MM.1S (cell line): ENCODE measurements at regions not wholly inside any gene's neighbourhood (a gene's known extent, or its start where the extent isn't known, plus 50 kb on each side); places are given as distances from the start of the nearest gene placed in this dataset.

ENCODE experiments used
- EZH2 ChIP-seq: fragments of 300-600 bp; sonication (generic); optimal IDR thresholded peaks from 2 replicates; pipeline ENCODE3; 2017; ENCODE audit warnings: low read depth, mild to moderate bottlenecking, antibody characterized with exemption, low read length, mixed read lengths
- EZH2phosphoT487 ChIP-seq: fragments of 300-600 bp; sonication (generic); IDR thresholded peaks from 2 replicates; pipeline ENCODE4 v1.6.1; 2018; ENCODE audit warnings: antibody characterized with exemption, low read length
- TF ChIP-seq, protein P1 (sequence below): fragments of 300-600 bp; sonication (generic); IDR thresholded peaks from 2 replicates; pipeline ENCODE4 v1.5.1; 2016; ENCODE audit warnings: antibody characterized with exemption, low read length, mixed read lengths

DNA sequence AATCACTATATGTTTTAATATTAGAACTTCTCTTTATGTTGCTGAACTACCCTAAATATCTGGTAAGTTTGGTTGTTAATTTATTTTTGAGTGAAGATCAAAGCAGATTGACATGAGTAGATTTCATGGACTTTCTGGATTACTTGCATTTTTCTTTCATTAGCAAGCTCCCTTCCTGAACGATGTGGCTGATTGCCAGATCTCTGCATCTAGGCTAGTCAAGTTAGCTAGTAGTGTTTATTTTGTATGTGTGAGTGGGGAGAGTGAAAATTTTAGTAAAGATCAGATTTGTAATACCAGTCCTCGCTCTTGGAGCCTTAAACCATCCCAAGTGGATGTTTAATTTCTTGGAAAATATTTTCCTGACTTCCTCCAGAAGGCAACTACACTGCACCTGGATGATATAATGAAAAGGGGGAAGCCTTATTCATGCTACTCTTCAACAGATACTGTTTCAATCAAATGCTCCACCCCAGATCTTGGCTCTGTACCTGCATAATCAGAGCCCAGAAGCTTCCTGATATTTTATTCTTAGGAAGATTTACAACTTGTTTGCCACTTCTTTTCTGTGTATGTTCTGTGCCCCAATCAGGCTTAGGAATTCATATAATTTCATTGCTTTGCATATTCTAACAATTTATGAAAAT lies 143.2 kb upstream of the GRIA4 start:
- TF ChIP-seq EZH2 (no peak), EZH2phosphoT487 (no peak)
- TF ChIP-seq, protein P1, sequence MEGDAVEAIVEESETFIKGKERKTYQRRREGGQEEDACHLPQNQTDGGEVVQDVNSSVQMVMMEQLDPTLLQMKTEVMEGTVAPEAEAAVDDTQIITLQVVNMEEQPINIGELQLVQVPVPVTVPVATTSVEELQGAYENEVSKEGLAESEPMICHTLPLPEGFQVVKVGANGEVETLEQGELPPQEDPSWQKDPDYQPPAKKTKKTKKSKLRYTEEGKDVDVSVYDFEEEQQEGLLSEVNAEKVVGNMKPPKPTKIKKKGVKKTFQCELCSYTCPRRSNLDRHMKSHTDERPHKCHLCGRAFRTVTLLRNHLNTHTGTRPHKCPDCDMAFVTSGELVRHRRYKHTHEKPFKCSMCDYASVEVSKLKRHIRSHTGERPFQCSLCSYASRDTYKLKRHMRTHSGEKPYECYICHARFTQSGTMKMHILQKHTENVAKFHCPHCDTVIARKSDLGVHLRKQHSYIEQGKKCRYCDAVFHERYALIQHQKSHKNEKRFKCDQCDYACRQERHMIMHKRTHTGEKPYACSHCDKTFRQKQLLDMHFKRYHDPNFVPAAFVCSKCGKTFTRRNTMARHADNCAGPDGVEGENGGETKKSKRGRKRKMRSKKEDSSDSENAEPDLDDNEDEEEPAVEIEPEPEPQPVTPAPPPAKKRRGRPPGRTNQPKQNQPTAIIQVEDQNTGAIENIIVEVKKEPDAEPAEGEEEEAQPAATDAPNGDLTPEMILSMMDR = no peak
